PC-3 (cell line): ENCODE measurements at regions not wholly inside any gene's neighbourhood (a gene's known extent, or its start where the extent isn't known, plus 50 kb on each side); places are given as distances from the start of the nearest gene placed in this dataset.

Experiments
- EZH2 ChIP-seq: fragments of 300-600 bp; sonication (generic); IDR thresholded peaks from one replicate; pipeline ENCODE4 v1.6.1; 2017; ENCODE audit warnings: antibody characterized with exemption, mild to moderate bottlenecking, low read length; ENCODE audit not compliant: unreplicated experiment
- EZH2phosphoT487 ChIP-seq: fragments of 300-600 bp; sonication (generic); IDR thresholded peaks from 2 replicates; pipeline ENCODE4 v1.6.1; 2018; ENCODE audit warnings: mild to moderate bottlenecking, antibody characterized with exemption, low read length, borderline replicate concordance
- TF ChIP-seq, protein P1 (sequence below): fragments of 300-600 bp; sonication (generic); conservative IDR thresholded peaks from 2 replicates; pipeline ENCODE4 v1.5.1; 2017; ENCODE audit warnings: antibody characterized with exemption, low read depth, mild to moderate bottlenecking, low read length

DNA sequence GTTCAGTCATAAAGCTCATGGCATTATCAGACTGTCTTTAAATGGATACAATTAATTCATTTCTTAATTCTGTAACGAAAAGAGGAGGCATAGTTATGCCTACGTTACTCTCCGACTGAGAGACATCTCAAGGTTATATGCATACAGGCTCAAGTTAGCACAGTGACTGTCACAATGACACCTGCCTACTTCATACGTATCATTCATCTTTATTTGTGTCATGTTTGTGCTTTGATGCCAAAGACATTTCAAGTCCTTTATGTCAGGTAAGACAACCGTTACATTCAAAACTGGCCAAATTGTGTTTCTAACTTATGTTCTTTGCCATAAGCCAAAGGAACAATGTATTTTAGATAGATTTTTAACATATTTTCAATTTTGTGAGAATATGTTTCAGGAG, 328.8 kb upstream of the NRG3 start:
- TF ChIP-seq, protein P1, sequence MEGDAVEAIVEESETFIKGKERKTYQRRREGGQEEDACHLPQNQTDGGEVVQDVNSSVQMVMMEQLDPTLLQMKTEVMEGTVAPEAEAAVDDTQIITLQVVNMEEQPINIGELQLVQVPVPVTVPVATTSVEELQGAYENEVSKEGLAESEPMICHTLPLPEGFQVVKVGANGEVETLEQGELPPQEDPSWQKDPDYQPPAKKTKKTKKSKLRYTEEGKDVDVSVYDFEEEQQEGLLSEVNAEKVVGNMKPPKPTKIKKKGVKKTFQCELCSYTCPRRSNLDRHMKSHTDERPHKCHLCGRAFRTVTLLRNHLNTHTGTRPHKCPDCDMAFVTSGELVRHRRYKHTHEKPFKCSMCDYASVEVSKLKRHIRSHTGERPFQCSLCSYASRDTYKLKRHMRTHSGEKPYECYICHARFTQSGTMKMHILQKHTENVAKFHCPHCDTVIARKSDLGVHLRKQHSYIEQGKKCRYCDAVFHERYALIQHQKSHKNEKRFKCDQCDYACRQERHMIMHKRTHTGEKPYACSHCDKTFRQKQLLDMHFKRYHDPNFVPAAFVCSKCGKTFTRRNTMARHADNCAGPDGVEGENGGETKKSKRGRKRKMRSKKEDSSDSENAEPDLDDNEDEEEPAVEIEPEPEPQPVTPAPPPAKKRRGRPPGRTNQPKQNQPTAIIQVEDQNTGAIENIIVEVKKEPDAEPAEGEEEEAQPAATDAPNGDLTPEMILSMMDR: no peak
- TF ChIP-seq EZH2phosphoT487 (no peak), EZH2 (no peak)
